GM23338 (cell line): ENCODE measurements at regions not wholly inside any gene's neighbourhood (a gene's known extent, or its start where the extent isn't known, plus 50 kb on each side); places are given as distances from the start of the nearest gene placed in this dataset.

ENCODE experiments used
- ATAC-seq: fragments of 200-7000 bp; cut with Tn5 transposase; 3 replicates; pipeline ENCODE4 v1.9.1; 2020
- DNase-seq: peaks from one replicate; pipeline ENCODE4 v3.0.0-alpha.2; 2015; ENCODE audit warnings: low spot score
- H2AFZ ChIP-seq: fragments of 200-600 bp; sonication (generic); 2 replicates; pipeline ENCODE4 v1.8.0; 2016; ENCODE audit warnings: antibody characterized with exemption, mild to moderate bottlenecking, moderate library complexity
- H3F3A ChIP-seq: fragments of 200-600 bp; sonication (generic); replicated peaks from 2 replicates; pipeline ENCODE4 v1.8.0; 2017; ENCODE audit warnings: antibody characterized with exemption, mixed run types, low read depth
- H3K27ac ChIP-seq: fragments of 200-600 bp; sonication (generic); 2 replicates; pipeline ENCODE4 v1.6.1; 2016; ENCODE audit warnings: low read depth
- H3K27me3 ChIP-seq: fragments of 200-600 bp; sonication (generic); 2 replicates; pipeline ENCODE4 v1.8.0; 2016; ENCODE audit warnings: mild to moderate bottlenecking, mixed run types, moderate library complexity; ENCODE audit not compliant: insufficient read depth
- H3K36me3 ChIP-seq: fragments of 200-600 bp; sonication (generic); 2 replicates; pipeline ENCODE4 v1.8.0; 2016; ENCODE audit warnings: mild to moderate bottlenecking; ENCODE audit not compliant: insufficient read depth
- H3K4me1 ChIP-seq: fragments of 200-600 bp; sonication (generic); 2 replicates; pipeline ENCODE4 v1.8.0; 2016; ENCODE audit warnings: mild to moderate bottlenecking, moderate library complexity; ENCODE audit not compliant: insufficient read depth
- H3K4me2 ChIP-seq: fragments of 200-600 bp; sonication (generic); 2 replicates; pipeline ENCODE4 v1.7.1; 2017; ENCODE audit warnings: mixed run types
- H3K4me3 ChIP-seq: fragments of 200-600 bp; sonication (generic); 2 replicates; pipeline ENCODE4 v1.6.1; 2016; ENCODE audit warnings: mixed run types
- H3K79me2 ChIP-seq: fragments of 200-600 bp; sonication (generic); replicated peaks from 2 replicates; pipeline ENCODE4 v1.8.0; 2017; ENCODE audit warnings: mild to moderate bottlenecking; ENCODE audit not compliant: insufficient read depth
- H3K9me2 ChIP-seq: fragments of 200-600 bp; sonication (generic); 2 replicates; pipeline ENCODE4 v1.8.0; 2017; ENCODE audit not compliant: insufficient read depth
- H4K20me1 ChIP-seq: fragments of 200-600 bp; sonication (generic); replicated peaks from 2 replicates; pipeline ENCODE4 v1.8.0; 2017; ENCODE audit warnings: mild to moderate bottlenecking; ENCODE audit not compliant: insufficient read depth
- H3K27ac Mint-ChIP-seq: 2 replicates; pipeline ENCODE4 v1.8.0; 2020; ENCODE audit warnings: inconsistent platforms, mild to moderate bottlenecking, moderate library complexity, mixed read lengths
- H3K27me3 Mint-ChIP-seq: 3 replicates; pipeline ENCODE4 v1.8.0; 2022; ENCODE audit warnings: low read depth, mild to moderate bottlenecking, moderate library complexity, mixed read lengths, inconsistent platforms; ENCODE audit not compliant: insufficient read depth, poor library complexity
- H3K36me3 Mint-ChIP-seq: 3 replicates; pipeline ENCODE4 v1.8.0; 2021; ENCODE audit warnings: low read depth, mild to moderate bottlenecking, inconsistent platforms, moderate library complexity, mixed read lengths
- H3K4me1 Mint-ChIP-seq: 3 replicates; pipeline ENCODE4 v1.8.0; 2020; ENCODE audit warnings: mild to moderate bottlenecking, inconsistent platforms, mixed read lengths
- H3K4me3 Mint-ChIP-seq: 3 replicates; pipeline ENCODE4 v1.8.0; 2021; ENCODE audit warnings: moderate library complexity, mild to moderate bottlenecking, inconsistent platforms, mixed read lengths
- H3K9me3 Mint-ChIP-seq: 3 replicates; pipeline ENCODE4 v1.8.0; 2020; ENCODE audit warnings: moderate library complexity, mild to moderate bottlenecking, inconsistent platforms, mixed read lengths
- CREB1 ChIP-seq: fragments of 250-450 bp; sonication (Bioruptor Pico); IDR thresholded peaks from 2 replicates; pipeline ENCODE4 v1.5.0; 2020; ENCODE audit warnings: low read depth, mild to moderate bottlenecking, moderate library complexity
- EZH2 ChIP-seq: fragments of 200-600 bp; sonication (generic); IDR thresholded peaks from one replicate; pipeline ENCODE4 v1.8.0; 2017; ENCODE audit warnings: antibody characterized with exemption, mild to moderate bottlenecking, low read depth; ENCODE audit not compliant: unreplicated experiment
- EZH2phosphoT487 ChIP-seq: fragments of 200-600 bp; sonication (generic); IDR thresholded peaks from one replicate; pipeline ENCODE4 v1.8.1; 2018; ENCODE audit warnings: antibody characterized with exemption; ENCODE audit not compliant: unreplicated experiment
- NANOG ChIP-seq: IDR thresholded peaks from 2 replicates; pipeline ENCODE4 v1.6.1; 2016; ENCODE audit warnings: antibody characterized with exemption, borderline replicate concordance
- POLR2AphosphoS5 ChIP-seq: IDR thresholded peaks from 2 replicates; pipeline ENCODE4 v1.6.1; 2016; ENCODE audit warnings: antibody characterized with exemption, low read depth
- STAT1 ChIP-seq: IDR thresholded peaks from one replicate; pipeline ENCODE4 v1.6.1; 2016; ENCODE audit warnings: antibody characterized with exemption; ENCODE audit not compliant: unreplicated experiment
- ZNF114 ChIP-seq: fragments of 250-450 bp; sonication (Bioruptor Pico); IDR thresholded peaks from 2 replicates; pipeline ENCODE4 v1.5.0; 2020; ENCODE audit warnings: mild to moderate bottlenecking, moderate library complexity
- ZNF331 ChIP-seq: fragments of 250-450 bp; sonication (Bioruptor Pico); IDR thresholded peaks from 2 replicates; pipeline ENCODE4 v1.5.0; 2020; ENCODE audit warnings: low read depth, mild to moderate bottlenecking, moderate library complexity
- TF ChIP-seq, protein P1 (sequence below), 2 experiments: fragments of 200-600 bp in 1 of 2; sonication (generic) in 1 of 2; conservative IDR thresholded peaks; 2 replicates each; pipeline versions ENCODE4 v1.5.1 to v1.6.1; 2016 to 2017; ENCODE audit warnings: antibody characterized with exemption in 2 of 2, low read depth in 2 of 2, mild to moderate bottlenecking in 2 of 2, moderate library complexity in 1 of 2
- TF ChIP-seq, protein P2 (sequence below): IDR thresholded peaks from one replicate; pipeline ENCODE4 v1.6.1; 2018; ENCODE audit warnings: antibody characterized with exemption; ENCODE audit not compliant: unreplicated experiment

DNA sequence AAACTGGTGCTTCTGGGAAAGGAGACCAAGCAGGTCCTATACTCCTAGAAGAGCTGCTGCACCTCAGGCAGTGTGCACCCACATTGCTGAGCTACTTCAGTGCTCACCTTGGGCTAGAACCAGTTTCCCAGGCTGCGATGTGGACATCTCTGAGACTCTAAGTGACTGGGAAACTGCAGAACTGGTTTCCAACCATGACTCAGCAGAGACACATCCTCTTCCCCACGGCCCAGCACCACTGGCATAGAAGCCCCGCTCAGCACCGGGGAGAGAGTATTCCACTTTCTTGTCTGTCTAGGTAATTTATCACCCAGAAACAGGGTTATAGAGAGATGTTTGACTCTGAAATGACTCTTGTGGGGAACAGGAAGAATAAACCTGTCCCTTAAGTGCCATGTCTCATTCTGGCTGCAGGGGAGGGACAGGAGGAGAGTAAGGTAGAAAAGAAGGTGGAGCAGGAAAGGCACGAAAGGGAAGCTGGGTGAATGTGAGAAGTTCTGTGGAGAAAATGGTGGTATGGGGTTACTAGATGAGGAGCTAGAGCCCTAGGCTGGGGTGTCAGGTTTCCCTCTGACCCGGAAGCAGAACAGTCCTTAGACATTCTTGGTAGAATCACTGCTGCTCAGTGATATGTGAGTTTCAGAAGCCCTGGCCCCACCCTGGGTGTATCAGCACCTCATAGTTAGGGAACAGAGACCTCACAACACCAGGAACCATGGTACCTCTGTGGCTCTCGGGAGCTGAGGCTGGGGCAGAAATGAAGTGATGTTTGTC is 340.4 kb upstream of the NCAM1 start (continued):
- no peak for TF ChIP-seq CREB1
- TF ChIP-seq ZNF331 = no peak
- TF ChIP-seq EZH2phosphoT487 = no peak
- no peak for TF ChIP-seq EZH2
- no peak for TF ChIP-seq NANOG

DNA sequence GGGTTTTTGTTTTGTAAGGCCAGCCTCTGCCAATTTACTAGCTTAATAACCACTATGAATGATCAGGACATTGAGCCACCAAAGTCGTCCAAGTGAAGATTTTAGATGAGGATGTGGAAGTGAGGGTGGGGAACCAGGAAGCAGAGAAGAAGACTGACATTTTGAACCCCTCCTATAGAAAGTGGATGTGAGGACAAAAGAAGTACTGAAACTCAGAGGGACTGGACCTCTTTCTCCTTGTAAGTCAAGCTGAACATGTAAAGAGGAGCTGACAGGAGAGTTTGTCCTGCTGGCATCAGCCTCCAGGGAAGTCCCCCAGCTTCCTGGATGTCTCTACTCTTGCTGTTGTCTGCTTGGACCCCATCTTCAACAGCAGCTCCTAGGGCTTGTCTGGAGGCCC is 338.2 kb upstream of the NCAM1 start:
- Mint-ChIP-seq H3K4me3 (no peak overlapping the region), H3K27ac (no peak overlapping the region), H3K27me3 (no peaks in the 10 kb centered on the region), H3K4me1 (no peaks in the 10 kb centered on the region; the same call in 1 of the 3 replicates), H3K9me3 (peaks cover 10% of the 10 kb centered on the region), H3K36me3 (no peaks in the 10 kb centered on the region)
- DNase-seq = no peak
- Histone ChIP-seq H3K79me2 (no peaks in the 10 kb centered on the region), H3K4me1 (no peaks in the 10 kb centered on the region), H3K36me3 (no peaks in the 10 kb centered on the region), H3K4me2 (no peak overlapping the region), H3K4me3 (no peak overlapping the region), H3F3A (no peaks in the 10 kb centered on the region), H2AFZ (no peak overlapping the region), H4K20me1 (no peaks in the 10 kb centered on the region), H3K9me2 (peaks cover 8% of the 10 kb centered on the region; the same call in 1 of the 2 replicates), H3K27me3 (no peaks in the 10 kb centered on the region), H3K27ac (no peak overlapping the region)
- TF ChIP-seq, protein P1, sequence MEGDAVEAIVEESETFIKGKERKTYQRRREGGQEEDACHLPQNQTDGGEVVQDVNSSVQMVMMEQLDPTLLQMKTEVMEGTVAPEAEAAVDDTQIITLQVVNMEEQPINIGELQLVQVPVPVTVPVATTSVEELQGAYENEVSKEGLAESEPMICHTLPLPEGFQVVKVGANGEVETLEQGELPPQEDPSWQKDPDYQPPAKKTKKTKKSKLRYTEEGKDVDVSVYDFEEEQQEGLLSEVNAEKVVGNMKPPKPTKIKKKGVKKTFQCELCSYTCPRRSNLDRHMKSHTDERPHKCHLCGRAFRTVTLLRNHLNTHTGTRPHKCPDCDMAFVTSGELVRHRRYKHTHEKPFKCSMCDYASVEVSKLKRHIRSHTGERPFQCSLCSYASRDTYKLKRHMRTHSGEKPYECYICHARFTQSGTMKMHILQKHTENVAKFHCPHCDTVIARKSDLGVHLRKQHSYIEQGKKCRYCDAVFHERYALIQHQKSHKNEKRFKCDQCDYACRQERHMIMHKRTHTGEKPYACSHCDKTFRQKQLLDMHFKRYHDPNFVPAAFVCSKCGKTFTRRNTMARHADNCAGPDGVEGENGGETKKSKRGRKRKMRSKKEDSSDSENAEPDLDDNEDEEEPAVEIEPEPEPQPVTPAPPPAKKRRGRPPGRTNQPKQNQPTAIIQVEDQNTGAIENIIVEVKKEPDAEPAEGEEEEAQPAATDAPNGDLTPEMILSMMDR (conservative IDR thresholded peaks at IDR 0.05; ENCODE audit: low read depth in 2 of 2) = no peak
- no peak for TF ChIP-seq ZNF114 (CRISPR knock-in tag)
- no peak for TF ChIP-seq STAT1
- no peak for TF ChIP-seq POLR2AphosphoS5
- no peak for ATAC-seq

DNA sequence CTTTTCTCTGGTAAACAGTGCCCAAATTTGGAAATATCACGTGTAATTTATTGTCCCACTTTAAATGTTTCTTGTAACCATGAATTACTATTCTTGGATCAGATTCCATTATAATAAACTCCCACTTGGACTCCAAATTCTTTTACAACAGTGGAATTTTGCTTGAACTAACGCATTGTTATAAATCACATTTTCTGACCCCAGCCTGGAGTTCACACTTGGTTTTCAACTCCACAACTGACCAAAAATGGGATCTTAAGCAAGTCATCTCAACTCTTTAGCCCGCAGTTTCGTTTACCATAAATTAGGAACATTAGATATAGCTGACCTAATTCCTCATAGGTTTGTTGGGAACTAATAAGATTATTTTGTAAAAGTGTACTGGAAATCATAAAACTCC is 336.8 kb upstream of the NCAM1 start:
- no peaks in the 10 kb centered on the region for H3K36me3 Mint-ChIP-seq
- DNase-seq (no peak), ATAC-seq (no peak)
- H3K9me3 Mint-ChIP-seq = peaks cover 10% of the 10 kb centered on the region
- Histone ChIP-seq H3K9me2 (peaks cover 10% of the 10 kb centered on the region; the same call in 1 of the 2 replicates), H3K4me1 (no peaks in the 10 kb centered on the region), H3K36me3 (no peaks in the 10 kb centered on the region), H2AFZ (no peak overlapping the region), H3F3A (no peaks in the 10 kb centered on the region), H4K20me1 (no peaks in the 10 kb centered on the region), H3K4me3 (no peak overlapping the region), H3K4me2 (no peak overlapping the region), H3K27me3 (no peaks in the 10 kb centered on the region), H3K27ac (no peak overlapping the region), H3K79me2 (no peaks in the 10 kb centered on the region)
- H3K27ac Mint-ChIP-seq = no peak overlapping the region
- H3K27me3 Mint-ChIP-seq = no peaks in the 10 kb centered on the region
- H3K4me3 Mint-ChIP-seq = no peak overlapping the region
- no peaks in the 10 kb centered on the region; the same call in 2 of the 3 replicates for H3K4me1 Mint-ChIP-seq
- TF ChIP-seq POLR2AphosphoS5 = no peak
- TF ChIP-seq CREB1 = no peak
- no peak for TF ChIP-seq EZH2phosphoT487
- no peak for TF ChIP-seq ZNF114 (CRISPR knock-in tag)
- TF ChIP-seq, protein P2, sequence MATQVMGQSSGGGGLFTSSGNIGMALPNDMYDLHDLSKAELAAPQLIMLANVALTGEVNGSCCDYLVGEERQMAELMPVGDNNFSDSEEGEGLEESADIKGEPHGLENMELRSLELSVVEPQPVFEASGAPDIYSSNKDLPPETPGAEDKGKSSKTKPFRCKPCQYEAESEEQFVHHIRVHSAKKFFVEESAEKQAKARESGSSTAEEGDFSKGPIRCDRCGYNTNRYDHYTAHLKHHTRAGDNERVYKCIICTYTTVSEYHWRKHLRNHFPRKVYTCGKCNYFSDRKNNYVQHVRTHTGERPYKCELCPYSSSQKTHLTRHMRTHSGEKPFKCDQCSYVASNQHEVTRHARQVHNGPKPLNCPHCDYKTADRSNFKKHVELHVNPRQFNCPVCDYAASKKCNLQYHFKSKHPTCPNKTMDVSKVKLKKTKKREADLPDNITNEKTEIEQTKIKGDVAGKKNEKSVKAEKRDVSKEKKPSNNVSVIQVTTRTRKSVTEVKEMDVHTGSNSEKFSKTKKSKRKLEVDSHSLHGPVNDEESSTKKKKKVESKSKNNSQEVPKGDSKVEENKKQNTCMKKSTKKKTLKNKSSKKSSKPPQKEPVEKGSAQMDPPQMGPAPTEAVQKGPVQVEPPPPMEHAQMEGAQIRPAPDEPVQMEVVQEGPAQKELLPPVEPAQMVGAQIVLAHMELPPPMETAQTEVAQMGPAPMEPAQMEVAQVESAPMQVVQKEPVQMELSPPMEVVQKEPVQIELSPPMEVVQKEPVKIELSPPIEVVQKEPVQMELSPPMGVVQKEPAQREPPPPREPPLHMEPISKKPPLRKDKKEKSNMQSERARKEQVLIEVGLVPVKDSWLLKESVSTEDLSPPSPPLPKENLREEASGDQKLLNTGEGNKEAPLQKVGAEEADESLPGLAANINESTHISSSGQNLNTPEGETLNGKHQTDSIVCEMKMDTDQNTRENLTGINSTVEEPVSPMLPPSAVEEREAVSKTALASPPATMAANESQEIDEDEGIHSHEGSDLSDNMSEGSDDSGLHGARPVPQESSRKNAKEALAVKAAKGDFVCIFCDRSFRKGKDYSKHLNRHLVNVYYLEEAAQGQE = no peak
- TF ChIP-seq NANOG = no peak
